Spleen (tissue), 7 donors: ENCODE measurements at regions not wholly inside any gene's neighbourhood (a gene's known extent, or its start where the extent isn't known, plus 50 kb on each side); places are given as distances from the start of the nearest gene placed in this dataset.

Experiments
- CTCF ChIP-seq, 11 experiments: fragments of 200-600 bp in 7 of 11; fragments of 450-650 bp in 4 of 11; sonication (generic) in 4 of 11; IDR thresholded peaks in 8 of 11; conservative IDR thresholded peaks in 3 of 11; 1 replicate in 7 of 11; 2 replicates in 4 of 11; pipeline versions ENCODE4 v1.4.0 to v1.8.0; 2016 to 2021; ENCODE audit warnings: antibody characterized with exemption in 11 of 11, inconsistent platforms in 4 of 11, mild to moderate bottlenecking in 1 of 11
- POLR2A ChIP-seq, 3 donors: fragments of 450-650 bp; IDR thresholded peaks; one replicate each; pipeline ENCODE4 v1.5.1; 2017; ENCODE audit warnings: antibody characterized with exemption in 3 of 3, mild to moderate bottlenecking in 1 of 3
- donor health status: DM: no; HTN: no; CAD: no; lungs with moderate emphysema.
- donor health status: DM: no; HTN: no; CAD: no.
- donor health status: DM: no; HTN: no; CAD: no.

- TF ChIP-seq POLR2A (IDR thresholded peaks at IDR 0.05) (no peak), CTCF (IDR thresholded peaks at IDR 0.05 in 8 of 11, conservative IDR thresholded peaks at IDR 0.05 in 3 of 11) (no peak)
These were observed 610.6 kb downstream of the PLCL1 start for GRCh38 chr2:198414976-198415375.
